MM.1S (cell line): ENCODE measurements at regions not wholly inside any gene's neighbourhood (a gene's known extent, or its start where the extent isn't known, plus 50 kb on each side); places are given as distances from the start of the nearest gene placed in this dataset.

Experiments
- DNase-seq: peaks from one replicate; pipeline ENCODE4 v3.0.0-alpha.2; 2015
- H2AFZ ChIP-seq: fragments of 300-600 bp; sonication (generic); 2 replicates; pipeline ENCODE4 v1.6.0; 2016; ENCODE audit warnings: antibody characterized with exemption, low read length
- H3F3A ChIP-seq: fragments of 300-600 bp; sonication (generic); 2 replicates; pipeline ENCODE4 v1.6.1; 2016; ENCODE audit warnings: mild to moderate bottlenecking, antibody characterized with exemption, low read length, moderate library complexity, mixed read lengths; ENCODE audit not compliant: insufficient read depth
- H3K27ac ChIP-seq: fragments of 300-600 bp; sonication (generic); 2 replicates; pipeline ENCODE4 v1.5.1; 2016; ENCODE audit warnings: mild to moderate bottlenecking, low read length
- H3K27me3 ChIP-seq: fragments of 300-600 bp; sonication (generic); replicated peaks from 2 replicates; pipeline ENCODE4 v1.6.0; 2016; ENCODE audit warnings: low read length; ENCODE audit not compliant: insufficient read depth
- H3K36me3 ChIP-seq: fragments of 300-600 bp; sonication (generic); replicated peaks from 2 replicates; pipeline ENCODE4 v1.6.1; 2016; ENCODE audit warnings: mild to moderate bottlenecking, low read length, mixed read lengths; ENCODE audit not compliant: insufficient read depth
- H3K4me1 ChIP-seq: fragments of 300-600 bp; sonication (generic); 2 replicates; pipeline ENCODE4 v1.6.1; 2016; ENCODE audit warnings: low read length, mixed read lengths
- H3K4me2 ChIP-seq: fragments of 300-600 bp; sonication (generic); 2 replicates; pipeline ENCODE4 v1.6.0; 2016; ENCODE audit warnings: low read depth, low read length
- H3K4me3 ChIP-seq: fragments of 300-600 bp; sonication (generic); 2 replicates; pipeline ENCODE4 v1.5.1; 2016; ENCODE audit warnings: low read length, mixed read lengths
- H3K79me2 ChIP-seq: fragments of 300-600 bp; sonication (generic); 2 replicates; pipeline ENCODE4 v1.6.1; 2016; ENCODE audit warnings: mixed run types, low read length, mixed read lengths
- H3K9ac ChIP-seq: fragments of 300-600 bp; sonication (generic); 2 replicates; pipeline ENCODE4 v1.6.1; 2016; ENCODE audit warnings: low read length, mixed read lengths
- H3K9me2 ChIP-seq: fragments of 300-600 bp; sonication (generic); replicated peaks from 2 replicates; pipeline ENCODE4 v1.6.1; 2016; ENCODE audit warnings: mild to moderate bottlenecking, low read length, mixed read lengths; ENCODE audit not compliant: insufficient read depth
- H3K9me3 ChIP-seq: fragments of 300-600 bp; sonication (generic); replicated peaks from 2 replicates; pipeline ENCODE4 v1.6.1; 2016; ENCODE audit warnings: mild to moderate bottlenecking, low read length, mixed read lengths; ENCODE audit not compliant: insufficient read depth
- H4K20me1 ChIP-seq: fragments of 300-600 bp; sonication (generic); 2 replicates; pipeline ENCODE4 v1.6.1; 2016; ENCODE audit warnings: mild to moderate bottlenecking, low read length, moderate library complexity, mixed read lengths; ENCODE audit not compliant: insufficient read depth
- CTCF ChIP-seq: fragments of 300-600 bp; sonication (generic); IDR thresholded peaks from 2 replicates; pipeline ENCODE4 v1.5.1; 2016; ENCODE audit warnings: antibody characterized with exemption, low read length, mixed read lengths
- EZH2 ChIP-seq: fragments of 300-600 bp; sonication (generic); optimal IDR thresholded peaks from 2 replicates; pipeline ENCODE3; 2017; ENCODE audit warnings: low read depth, mild to moderate bottlenecking, antibody characterized with exemption, low read length, mixed read lengths
- EZH2phosphoT487 ChIP-seq: fragments of 300-600 bp; sonication (generic); IDR thresholded peaks from 2 replicates; pipeline ENCODE4 v1.6.1; 2018; ENCODE audit warnings: antibody characterized with exemption, low read length

GRCh38 chr3:87076946-87077345, 86.0 kb upstream of the VGLL3 start:
- no peaks in the 10 kb centered on the region for H4K20me1 ChIP-seq
- no peaks in the 10 kb centered on the region for H3K9me3 ChIP-seq
- H3K9ac ChIP-seq: no peak overlapping the region
- no peaks in the 10 kb centered on the region for H3F3A ChIP-seq
- DNase-seq: no peak
- no peaks in the 10 kb centered on the region for H3K36me3 ChIP-seq
- H3K27ac ChIP-seq: no peak overlapping the region
- no peaks in the 10 kb centered on the region for H3K79me2 ChIP-seq
- no peaks in the 10 kb centered on the region for H3K4me1 ChIP-seq
- no peaks in the 10 kb centered on the region for H3K27me3 ChIP-seq
- H3K4me2 ChIP-seq: no peak overlapping the region
- TF ChIP-seq CTCF (no peak), EZH2phosphoT487 (no peak), EZH2 (no peak)
- H3K9me2 ChIP-seq: no peaks in the 10 kb centered on the region
- H2AFZ ChIP-seq: no peak overlapping the region
- no peak overlapping the region for H3K4me3 ChIP-seq

- TF ChIP-seq EZH2: no peak
- H3K9ac ChIP-seq: no peak overlapping the region
- H4K20me1 ChIP-seq: no peaks in the 10 kb centered on the region
- no peaks in the 10 kb centered on the region for H3K79me2 ChIP-seq
- no peaks in the 10 kb centered on the region for H3K27me3 ChIP-seq
- H3K9me2 ChIP-seq: no peaks in the 10 kb centered on the region
- no peaks in the 10 kb centered on the region for H3F3A ChIP-seq
- H2AFZ ChIP-seq: no peak overlapping the region
- H3K9me3 ChIP-seq: no peaks in the 10 kb centered on the region
- H3K4me3 ChIP-seq: no peak overlapping the region
- no peak for DNase-seq
- no peak overlapping the region for H3K4me2 ChIP-seq
- no peaks in the 10 kb centered on the region for H3K4me1 ChIP-seq
- H3K36me3 ChIP-seq: no peaks in the 10 kb centered on the region
- H3K27ac ChIP-seq: no peak overlapping the region
These were observed 82.7 kb upstream of the VGLL3 start for GRCh38 chr3:87073496-87074145.

GRCh38 chr3:87072446-87072845, 81.5 kb upstream of the VGLL3 start:
- no peak for DNase-seq
- Histone ChIP-seq H3K4me2 (no peak overlapping the region), H3K9me2 (no peaks in the 10 kb centered on the region), H3K9ac (no peak overlapping the region), H3K79me2 (no peaks in the 10 kb centered on the region), H3F3A (no peaks in the 10 kb centered on the region), H3K36me3 (no peaks in the 10 kb centered on the region), H4K20me1 (no peaks in the 10 kb centered on the region), H3K9me3 (no peaks in the 10 kb centered on the region), H3K4me3 (no peak overlapping the region), H3K27ac (no peak overlapping the region), H2AFZ (no peak overlapping the region), H3K27me3 (no peaks in the 10 kb centered on the region), H3K4me1 (no peaks in the 10 kb centered on the region)
- TF ChIP-seq CTCF: no peak
- TF ChIP-seq EZH2phosphoT487: no peak
- no peak for TF ChIP-seq EZH2

GRCh38 chr3:87069971-87070370, 79.0 kb upstream of the VGLL3 start:
- Histone ChIP-seq H3K36me3 (no peaks in the 10 kb centered on the region), H3K27ac (no peak overlapping the region), H3K4me3 (no peak overlapping the region), H3K9me3 (no peaks in the 10 kb centered on the region), H3K9ac (no peak overlapping the region), H3K79me2 (no peaks in the 10 kb centered on the region), H3K27me3 (no peaks in the 10 kb centered on the region), H3K4me2 (no peak overlapping the region), H4K20me1 (no peaks in the 10 kb centered on the region), H3F3A (no peaks in the 10 kb centered on the region), H2AFZ (no peak overlapping the region), H3K4me1 (no peaks in the 10 kb centered on the region), H3K9me2 (no peaks in the 10 kb centered on the region)
- TF ChIP-seq EZH2phosphoT487 (no peak), EZH2 (no peak), CTCF (no peak)
- DNase-seq: no peak
